Spleen (tissue), 7 donors: ENCODE measurements at regions not wholly inside any gene's neighbourhood (a gene's known extent, or its start where the extent isn't known, plus 50 kb on each side); places are given as distances from the start of the nearest gene placed in this dataset.

ENCODE experiments used
- CTCF ChIP-seq, 11 experiments: fragments of 200-600 bp in 7 of 11; fragments of 450-650 bp in 4 of 11; sonication (generic) in 4 of 11; IDR thresholded peaks in 8 of 11; conservative IDR thresholded peaks in 3 of 11; 1 replicate in 7 of 11; 2 replicates in 4 of 11; pipeline versions ENCODE4 v1.4.0 to v1.8.0; 2016 to 2021; ENCODE audit warnings: antibody characterized with exemption in 11 of 11, inconsistent platforms in 4 of 11, mild to moderate bottlenecking in 1 of 11
- POLR2A ChIP-seq, 3 donors: fragments of 450-650 bp; IDR thresholded peaks; one replicate each; pipeline ENCODE4 v1.5.1; 2017; ENCODE audit warnings: antibody characterized with exemption in 3 of 3, mild to moderate bottlenecking in 1 of 3
- donor health status: DM: no; HTN: no; CAD: no; lungs with moderate emphysema.
- donor health status: DM: no; HTN: no; CAD: no.
- donor health status: DM: no; HTN: no; CAD: no.

GRCh38 chr12:65649126-65649525 is 175.2 kb upstream of the HMGA2 start:
- TF ChIP-seq CTCF (IDR thresholded peaks at IDR 0.05 in 8 of 11, conservative IDR thresholded peaks at IDR 0.05 in 3 of 11): no peak
- no peak for TF ChIP-seq POLR2A (IDR thresholded peaks at IDR 0.05)
